Urothelium cell line (cell line): ENCODE measurements at regions not wholly inside any gene's neighbourhood (a gene's known extent, or its start where the extent isn't known, plus 50 kb on each side); places are given as distances from the start of the nearest gene placed in this dataset.
"Not testable (repeated sequence)": the region's sequence is repeated elsewhere in the genome, so short reads cannot be mapped to it uniquely, and the experiment has no call there.

Experiments
- DNase-seq: peaks from one replicate; pipeline ENCODE4 v3.0.0; 2011; ENCODE audit warnings: low spot score, mixed read lengths
- FAIRE-seq: peaks from 2 replicates; lab custom pipeline; 2011; peaks lifted over from hg19 to GRCh38; lab: Jason Lieb, UNC

DNA sequence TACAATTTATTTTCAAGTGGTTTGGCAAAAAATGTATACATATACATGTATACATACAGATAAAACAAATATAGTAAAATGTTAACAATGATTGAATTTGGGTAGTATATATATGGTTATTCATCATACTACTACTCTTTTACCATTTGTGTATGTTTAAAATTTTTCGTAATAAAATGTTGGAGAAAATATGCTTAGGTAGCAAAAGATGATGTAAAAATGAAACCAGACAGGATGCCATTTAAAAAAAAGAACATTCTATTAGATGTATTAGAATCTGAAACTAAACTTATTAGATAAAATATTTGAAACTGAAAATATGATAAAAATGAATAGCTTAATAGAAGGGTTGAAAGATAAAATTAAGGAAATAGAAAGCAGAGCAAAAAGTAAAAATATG is 144.9 kb upstream of the FER start:
- FAIRE-seq (no peak), DNase-seq (no peak)

DNA sequence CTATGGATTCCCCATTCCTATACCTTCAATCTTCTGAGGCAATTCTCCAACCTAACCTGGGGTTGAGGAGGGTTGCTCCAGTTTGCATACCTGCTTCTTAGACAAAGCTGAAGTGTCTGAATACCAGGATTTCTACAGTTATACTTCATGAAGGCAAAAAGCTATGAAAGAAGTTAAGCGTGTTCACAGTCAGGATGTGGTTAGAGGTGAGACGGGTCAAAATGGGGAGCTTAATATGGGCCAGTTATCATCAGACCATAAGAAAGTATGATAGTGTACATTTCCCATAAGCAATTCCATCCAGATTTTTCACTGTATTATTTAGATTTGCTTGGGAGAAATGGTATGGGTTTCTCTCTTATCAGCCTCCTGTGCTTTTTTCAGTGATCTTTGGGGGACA is 156.9 kb upstream of the FER start:
- DNase-seq = no peak
- no peak for FAIRE-seq

DNA sequence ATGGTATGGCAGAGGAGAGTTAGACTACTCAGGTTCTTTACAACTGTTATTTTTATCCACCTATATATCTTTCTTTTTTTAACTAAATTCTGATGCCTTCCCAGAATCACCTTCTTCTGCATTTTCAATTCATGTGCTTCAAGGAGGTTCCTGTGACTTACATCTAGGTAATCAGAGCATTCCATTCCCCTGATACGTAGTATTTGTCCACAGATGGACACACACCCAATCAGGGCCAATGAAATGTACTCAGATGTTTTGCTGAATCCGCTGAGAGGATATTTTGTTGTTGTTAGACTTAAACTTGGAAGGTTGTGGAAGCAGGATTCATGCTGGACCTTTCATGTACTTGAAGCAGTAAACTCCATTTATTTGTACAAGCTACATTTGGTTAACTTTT is 159.4 kb upstream of the FER start:
- FAIRE-seq (no peak), DNase-seq (no peak)

DNA sequence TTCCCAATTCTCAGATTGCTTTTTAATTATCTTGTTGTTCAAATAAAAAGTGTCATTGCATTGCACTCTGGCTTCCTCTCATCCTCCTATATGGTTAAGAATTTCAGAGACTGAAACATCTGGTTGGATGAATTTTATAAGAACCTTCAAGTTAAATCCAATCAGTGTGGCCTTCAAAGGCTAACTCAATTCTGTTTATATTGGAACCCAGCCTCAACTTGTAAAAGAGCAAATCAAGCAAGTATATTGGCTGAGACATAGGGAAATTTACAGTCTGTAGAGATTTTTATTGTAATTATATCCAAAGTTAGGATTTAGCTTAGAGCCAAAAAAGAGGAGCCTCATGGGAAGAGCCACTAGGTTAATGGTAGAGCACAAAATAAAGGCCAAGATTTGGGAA is 159.9 kb upstream of the FER start:
- DNase-seq = no peak
- no peak for FAIRE-seq

GRCh38 chr5:108581026-108581425 is 166.7 kb upstream of the FER start:
- no peak for FAIRE-seq
- no peak for DNase-seq

DNA sequence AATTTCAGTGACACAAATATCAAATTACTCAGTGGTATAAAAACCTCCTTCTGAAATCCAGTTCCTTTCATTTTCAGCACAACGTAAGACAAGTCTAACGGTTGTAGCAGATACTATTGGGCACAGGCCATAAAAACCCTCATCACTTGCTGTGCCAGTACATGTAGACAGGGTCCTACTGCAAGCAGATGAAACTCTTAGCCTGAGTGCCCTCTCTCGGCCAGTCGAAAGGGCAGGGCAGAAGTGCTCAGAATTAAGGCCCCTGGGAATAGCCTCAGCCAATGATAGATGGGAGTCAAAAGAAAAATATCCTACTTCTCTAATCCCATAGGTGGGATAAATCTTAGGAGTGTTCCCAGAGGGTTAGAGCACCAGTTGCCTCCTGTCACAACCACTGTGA is 168.5 kb upstream of the FER start:
- FAIRE-seq (no peak), DNase-seq (no peak)

- FAIRE-seq (no peak), DNase-seq (no peak)
Measured at GRCh38 chr5:108578791-108579190, 168.9 kb upstream of the FER start.

GRCh38 chr5:108567429-108567828 is 180.3 kb upstream of the FER start:
- FAIRE-seq (no peak), DNase-seq (no peak)

DNA sequence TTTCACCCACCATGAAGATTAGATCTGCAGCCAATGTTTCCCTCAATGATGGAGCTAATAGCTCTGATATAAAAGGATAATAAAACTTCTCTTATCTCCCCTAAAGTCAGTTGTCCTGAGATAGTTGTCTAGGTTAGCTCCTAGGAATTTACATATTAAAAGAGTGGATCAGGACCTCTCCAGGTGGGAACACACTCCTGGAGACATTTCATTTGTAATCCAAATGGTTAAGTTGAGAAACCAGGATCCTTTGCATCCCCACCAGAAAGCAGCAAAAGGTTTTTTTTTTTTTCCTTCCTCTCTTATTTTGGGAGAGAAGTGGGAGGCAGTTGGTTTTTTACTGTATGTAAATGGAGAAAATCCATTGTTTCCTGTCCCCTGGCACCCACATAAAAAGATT is 182.5 kb upstream of the FBXL17 start:
- FAIRE-seq = no peak

GRCh38 chr5:108562205-108562454 is 180.2 kb upstream of the FBXL17 start:
- FAIRE-seq = no peak
- no peak for DNase-seq

More for the DNA sequence above, 182.5 kb upstream of the FBXL17 start:
- no peak for DNase-seq

DNA sequence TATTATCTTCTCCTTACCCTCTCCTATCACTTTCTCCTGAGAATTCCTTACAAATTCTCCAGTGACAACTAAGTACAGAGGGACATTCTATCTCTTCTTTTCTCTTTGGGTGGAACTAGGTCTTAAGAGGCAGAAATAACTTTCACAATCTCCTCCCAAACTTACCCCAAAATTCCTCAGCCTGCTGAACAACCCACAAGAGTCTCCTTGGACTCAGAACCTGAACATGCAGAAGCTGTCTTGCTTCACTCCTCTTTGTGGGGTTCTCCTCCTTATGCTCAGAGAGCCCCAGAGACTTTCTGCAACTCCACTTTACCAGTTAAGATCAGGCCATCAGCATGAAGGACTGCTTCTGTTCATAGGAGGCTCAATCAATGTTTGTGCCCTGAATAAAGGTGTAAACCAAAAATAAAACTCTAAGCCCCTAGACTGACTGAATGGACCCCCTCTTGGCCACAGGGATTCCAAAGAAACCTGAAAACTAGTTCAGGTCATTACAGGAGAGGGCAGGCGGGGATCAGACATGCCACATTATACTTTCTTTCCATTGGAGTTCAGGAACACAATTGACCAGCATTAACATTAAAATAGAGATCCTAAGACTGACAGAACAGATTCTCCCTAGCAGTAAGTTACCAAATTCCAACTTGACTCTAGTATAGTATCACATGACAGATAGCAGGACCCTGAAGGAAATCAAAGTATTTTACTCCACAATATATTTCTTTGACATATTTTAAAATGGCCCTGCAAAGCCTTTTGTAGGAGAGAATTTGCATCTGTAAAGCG is 179.7 kb upstream of the FBXL17 start:
- no peak for DNase-seq
- no peak for FAIRE-seq

- no peak for DNase-seq
- no peak for FAIRE-seq
Measured at GRCh38 chr5:108560581-108560980, 178.7 kb upstream of the FBXL17 start.

GRCh38 chr5:108560166-108560565 is 178.3 kb upstream of the FBXL17 start:
- FAIRE-seq (no peak), DNase-seq (no peak)

- DNase-seq, FAIRE-seq: not testable (repeated sequence)
Measured at GRCh38 chr5:108558840-108559239, 176.9 kb upstream of the FBXL17 start.

DNA sequence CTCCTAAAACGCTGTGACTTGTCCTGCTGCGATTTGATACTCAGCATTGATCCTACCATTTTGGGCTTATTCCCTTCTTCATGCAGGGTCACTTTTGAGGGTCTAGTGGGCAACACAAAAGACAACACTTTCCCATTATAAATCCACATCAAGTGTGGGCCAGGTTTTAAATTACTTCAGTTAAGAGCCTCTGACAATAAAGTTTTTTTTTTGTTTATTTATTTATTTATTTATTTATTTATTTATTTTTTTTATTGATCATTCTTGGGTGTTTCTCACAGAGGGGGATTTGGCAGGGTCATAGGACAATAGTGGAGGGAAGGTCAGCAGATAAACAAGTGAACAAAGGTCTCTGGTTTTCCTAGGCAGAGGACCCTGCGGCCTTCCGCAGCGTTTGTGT is 176.2 kb upstream of the FBXL17 start:
- DNase-seq, FAIRE-seq: not testable (repeated sequence)

GRCh38 chr5:108557686-108558085 is 175.8 kb upstream of the FBXL17 start:
- no peak for DNase-seq
- FAIRE-seq = no peak

DNA sequence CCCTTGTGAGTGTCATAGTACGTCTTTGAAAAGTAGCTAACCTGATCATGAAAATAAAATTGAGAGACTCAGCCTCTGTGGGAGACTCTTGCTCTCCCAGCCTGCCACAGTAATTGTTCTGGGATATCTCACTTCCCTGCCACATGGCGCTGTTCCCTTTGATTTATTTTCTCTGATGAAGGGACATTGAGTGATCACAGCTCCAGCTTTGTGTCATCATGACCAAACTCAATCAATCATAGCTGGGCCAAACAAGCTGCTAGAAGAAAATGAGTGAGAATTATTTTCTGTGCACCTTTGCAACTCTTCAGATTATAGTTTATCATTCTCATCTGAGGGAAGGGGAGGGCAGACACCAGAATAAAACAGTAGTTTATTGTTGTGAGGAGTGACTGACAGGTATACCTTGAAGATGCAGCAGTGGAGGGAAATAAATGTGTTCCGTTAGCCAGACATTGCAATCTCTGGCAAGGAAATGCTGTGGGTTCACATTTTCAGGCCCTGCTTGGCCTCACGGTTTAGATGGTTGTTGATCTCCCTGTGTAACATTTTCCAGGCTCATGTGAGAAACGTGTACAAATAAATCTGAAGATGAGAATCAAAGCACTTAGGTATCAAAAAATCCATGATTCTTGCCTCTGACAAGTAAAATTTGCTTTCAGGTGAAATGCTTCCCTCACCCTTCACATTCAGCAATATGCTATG is 174.7 kb upstream of the FBXL17 start:
- DNase-seq = no peak
- no peak for FAIRE-seq

DNA sequence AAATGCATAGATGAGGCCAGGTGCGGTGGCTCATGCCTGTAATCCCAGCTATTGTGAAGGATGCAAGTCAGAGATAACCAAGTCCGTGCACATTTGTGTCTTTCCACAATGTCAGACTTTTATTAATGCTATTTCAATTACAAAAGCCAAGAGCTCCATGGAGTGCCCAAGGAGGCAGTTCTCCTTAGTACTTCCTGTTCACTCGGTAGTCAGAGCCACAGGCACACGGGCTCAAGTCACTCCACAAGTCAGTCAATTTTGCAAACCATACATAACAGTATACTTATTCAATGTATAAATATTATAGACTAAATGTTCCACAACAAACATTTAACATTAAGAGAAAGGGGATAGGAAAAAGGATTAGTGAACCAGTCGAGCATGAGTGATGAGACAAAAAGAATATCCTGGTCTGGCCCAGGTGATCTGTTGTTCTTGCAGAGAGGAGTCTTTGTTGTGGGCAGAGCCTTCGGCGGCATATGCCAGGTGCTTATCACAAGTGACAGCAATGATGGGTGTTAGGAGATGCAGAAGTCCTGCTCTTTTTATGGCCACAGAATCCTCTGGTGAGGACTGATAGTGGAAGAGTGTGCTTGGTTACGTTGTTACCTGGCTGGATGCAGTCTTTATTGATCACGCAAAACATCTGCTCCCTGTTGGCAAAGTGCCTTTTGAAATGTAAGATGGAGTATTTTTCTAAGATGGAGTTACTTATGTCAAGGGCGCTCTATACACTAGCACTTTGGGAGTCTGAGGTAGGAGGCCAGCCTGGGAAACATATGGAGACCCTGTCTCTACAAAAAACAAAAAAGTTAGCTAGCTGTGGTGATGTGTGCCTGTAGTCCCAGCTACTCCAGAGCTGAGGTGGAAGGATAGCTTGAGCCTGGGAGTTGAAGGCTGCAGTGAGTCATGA is 167.0 kb upstream of the FBXL17 start:
- FAIRE-seq (no peak), DNase-seq (no peak)

GRCh38 chr5:108546939-108547338 is 165.0 kb upstream of the FBXL17 start:
- FAIRE-seq = no peak

DNA sequence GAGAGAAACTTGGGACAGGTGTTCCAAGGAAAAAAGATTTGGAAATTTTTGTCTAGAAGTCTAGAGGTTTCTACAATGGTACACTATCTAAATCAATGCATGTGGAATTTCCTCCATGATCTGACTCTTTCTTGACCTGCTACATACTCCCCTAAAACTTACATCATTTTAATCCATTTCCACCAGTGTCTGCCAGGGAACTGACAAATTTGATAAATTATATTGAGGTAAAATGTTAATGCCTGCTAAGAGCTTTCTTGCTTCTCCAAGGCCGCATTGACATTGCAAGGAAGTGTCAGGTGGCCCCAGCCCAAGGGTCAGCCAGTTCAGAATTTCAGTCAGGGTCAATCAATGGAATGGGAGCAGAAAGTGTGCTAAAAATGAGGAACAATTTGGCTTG is 163.4 kb upstream of the FBXL17 start:
- no peak for DNase-seq
- FAIRE-seq = no peak

More at GRCh38 chr5:108546939-108547338, 165.0 kb upstream of the FBXL17 start:
- DNase-seq = no peak

- DNase-seq = no peak
- FAIRE-seq = no peak
Measured at GRCh38 chr5:108543486-108543885, 161.6 kb upstream of the FBXL17 start.

GRCh38 chr5:108541836-108542235 is 159.9 kb upstream of the FBXL17 start:
- FAIRE-seq (no peak), DNase-seq (no peak)
